Keratinocyte (primary cell): ENCODE measurements at regions not wholly inside any gene's neighbourhood (a gene's known extent, or its start where the extent isn't known, plus 50 kb on each side); places are given as distances from the start of the nearest gene placed in this dataset.

Experiments used
- DNase-seq: peaks from one replicate; pipeline ENCODE4 v3.0.0-alpha.2; 2011; ENCODE audit warnings: low read depth, missing footprints, low spot score
- FAIRE-seq: peaks from 2 replicates; lab custom pipeline; 2011; peaks lifted over from hg19 to GRCh38; lab: Jason Lieb, UNC
- H2AFZ ChIP-seq: 2 replicates; pipeline ENCODE4 v1.6.0; 2012; ENCODE audit warnings: low read length, control low read depth, inconsistent platforms; ENCODE audit not compliant: control insufficient read depth
- H3K27ac ChIP-seq: 2 replicates; pipeline ENCODE4 v1.5.1; 2011; ENCODE audit warnings: low read length; ENCODE audit not compliant: control insufficient read depth, insufficient read depth
- H3K27me3 ChIP-seq: 3 replicates; pipeline ENCODE4 v1.6.0; 2011; ENCODE audit warnings: low read length; ENCODE audit not compliant: control insufficient read depth, insufficient read depth; ENCODE audit errors: extremely low read depth
- H3K36me3 ChIP-seq, 2 experiments: 2 replicates in 1 of 2; 3 replicates in 1 of 2; pipeline ENCODE4 v1.5.1; 2011; ENCODE audit warnings: low read length in 2 of 2, mild to moderate bottlenecking in 1 of 2; ENCODE audit not compliant: control insufficient read depth in 2 of 2, insufficient read depth in 2 of 2; ENCODE audit errors: extremely low read depth in 1 of 2
- H3K4me1 ChIP-seq: 3 replicates; pipeline ENCODE4 v1.5.1; 2011; ENCODE audit warnings: low read length; ENCODE audit not compliant: control insufficient read depth, insufficient read depth; ENCODE audit errors: extremely low read depth
- H3K4me2 ChIP-seq: 3 replicates; pipeline ENCODE4 v1.6.0; 2011; ENCODE audit warnings: low read depth, low read length; ENCODE audit not compliant: control insufficient read depth, insufficient read depth; ENCODE audit errors: extremely low read depth
- H3K4me3 ChIP-seq, 3 experiments: fragments of 200-600 bp in 1 of 3; sonication (generic) in 1 of 3; 2 replicates in 2 of 3; 3 replicates in 1 of 3; pipeline ENCODE4 v1.5.1; 2011 to 2016; ENCODE audit warnings: low read length in 3 of 3, mild to moderate bottlenecking in 3 of 3, control low read depth in 2 of 3, inconsistent platforms in 1 of 3, low read depth in 1 of 3, mixed read lengths in 1 of 3, mixed run types in 1 of 3, moderate library complexity in 1 of 3; ENCODE audit not compliant: control insufficient read depth in 2 of 3, insufficient read depth in 2 of 3; ENCODE audit errors: extremely low read depth in 1 of 3
- H3K79me2 ChIP-seq: 2 replicates; pipeline ENCODE4 v1.6.0; 2012; ENCODE audit warnings: low read length; ENCODE audit not compliant: control insufficient read depth, insufficient read depth
- H3K9ac ChIP-seq: 3 replicates; pipeline ENCODE4 v1.6.0; 2011; ENCODE audit warnings: low read length; ENCODE audit not compliant: control insufficient read depth, insufficient read depth; ENCODE audit errors: extremely low read depth
- H3K9me1 ChIP-seq: 3 replicates; pipeline ENCODE4 v1.6.0; 2011; ENCODE audit warnings: low read length; ENCODE audit not compliant: control insufficient read depth, insufficient read depth; ENCODE audit errors: extremely low read depth
- H3K9me3 ChIP-seq: 2 replicates; pipeline ENCODE4 v1.5.1; 2012; ENCODE audit warnings: low read depth, low read length; ENCODE audit not compliant: control insufficient read depth
- H4K20me1 ChIP-seq: 3 replicates; pipeline ENCODE4 v1.6.0; 2011; ENCODE audit warnings: low read length; ENCODE audit not compliant: control insufficient read depth, insufficient read depth; ENCODE audit errors: extremely low read depth
- CTCF ChIP-seq, 3 experiments: IDR thresholded peaks in 1 of 3; conservative IDR thresholded peaks in 1 of 3; optimal IDR thresholded peaks in 1 of 3; 2 replicates in 2 of 3; 3 replicates in 1 of 3; pipeline versions ENCODE3 to v1.5.1; 2011; ENCODE audit warnings: low read length in 3 of 3, mild to moderate bottlenecking in 3 of 3, moderate library complexity in 2 of 3, control low read depth in 1 of 3, inconsistent platforms in 1 of 3; ENCODE audit not compliant: insufficient read depth in 2 of 3; ENCODE audit errors: extremely low read depth in 1 of 3
- EZH2 ChIP-seq: IDR thresholded peaks from one replicate; pipeline ENCODE4 v1.6.1; 2012; ENCODE audit warnings: inconsistent platforms, mild to moderate bottlenecking, low read length, moderate library complexity
- dilution Hi-C: fragments of 300-500 bp; cut with MboI; formaldehyde crosslinking; loops from one replicate; pipeline ENCODE4 v1.7.0; 2020; ENCODE audit warnings: low sequenced_read_pairs; ENCODE audit not compliant: extremely low pct_ligation_motif_present

GRCh38 chr2:67066782-67067181 is 330.4 kb upstream of the ETAA1 start:
- Histone ChIP-seq H3K27ac (no peak overlapping the region), H3K4me1 (no peaks in the 10 kb centered on the region), H3K27me3 (no peaks in the 10 kb centered on the region), H3K79me2 (no peaks in the 10 kb centered on the region), H3K36me3 (no peaks in the 10 kb centered on the region), H3K4me3 (no peak overlapping the region), H3K9me3 (no peaks in the 10 kb centered on the region), H3K4me2 (no peak overlapping the region), H4K20me1 (no peaks in the 10 kb centered on the region), H3K9me1 (no peaks in the 10 kb centered on the region), H3K9ac (no peak overlapping the region), H2AFZ (no peak overlapping the region)
- FAIRE-seq (no peak), DNase-seq (no peak)
- no peak for TF ChIP-seq CTCF (optimal IDR thresholded peaks at IDR 0.05 in 1 of 3, IDR thresholded peaks at IDR 0.05 in 1 of 3, conservative IDR thresholded peaks at IDR 0.05 in 1 of 3; ENCODE audit: extremely low read depth in 1 of 3, insufficient read depth in 2 of 3, low read length in 3 of 3)
- TF ChIP-seq EZH2, result no peak
- dilution Hi-C loops, result no loop called here

GRCh38 chr2:67067656-67068055 is 329.5 kb upstream of the ETAA1 start:
- H3K9me3 ChIP-seq, result no peaks in the 10 kb centered on the region
- H3K4me2 ChIP-seq, result no peak overlapping the region
- H3K4me3 ChIP-seq, result no peak overlapping the region
- no peak overlapping the region for H2AFZ ChIP-seq
- H3K9ac ChIP-seq, result no peak overlapping the region
- H4K20me1 ChIP-seq, result no peaks in the 10 kb centered on the region
- H3K36me3 ChIP-seq, result no peaks in the 10 kb centered on the region
- dilution Hi-C loops, result no loop called here
- no peak for TF ChIP-seq EZH2
- no peaks in the 10 kb centered on the region for H3K79me2 ChIP-seq
- no peak for DNase-seq
- no peaks in the 10 kb centered on the region for H3K9me1 ChIP-seq
- no peaks in the 10 kb centered on the region for H3K4me1 ChIP-seq
- H3K27ac ChIP-seq, result no peak overlapping the region
- FAIRE-seq, result no peak
- H3K27me3 ChIP-seq, result no peaks in the 10 kb centered on the region

GRCh38 chr2:67070826-67071225 is 326.3 kb upstream of the ETAA1 start:
- H3K4me3 ChIP-seq, result no peak overlapping the region
- no peak for TF ChIP-seq EZH2
- no peak for TF ChIP-seq CTCF (optimal IDR thresholded peaks at IDR 0.05 in 1 of 3, IDR thresholded peaks at IDR 0.05 in 1 of 3, conservative IDR thresholded peaks at IDR 0.05 in 1 of 3; ENCODE audit: extremely low read depth in 1 of 3, insufficient read depth in 2 of 3, low read length in 3 of 3)
- no peaks in the 10 kb centered on the region for H3K36me3 ChIP-seq
- no peaks in the 10 kb centered on the region for H3K79me2 ChIP-seq
- no peak overlapping the region for H3K27ac ChIP-seq
- no peaks in the 10 kb centered on the region for H3K9me3 ChIP-seq
- no peak overlapping the region for H3K4me2 ChIP-seq
- no peak overlapping the region for H2AFZ ChIP-seq
- DNase-seq (no peak), FAIRE-seq (no peak)
- no peaks in the 10 kb centered on the region for H3K9me1 ChIP-seq
- dilution Hi-C loops, result no loop called here
- no peak overlapping the region for H3K9ac ChIP-seq
- no peaks in the 10 kb centered on the region for H3K4me1 ChIP-seq
- H4K20me1 ChIP-seq, result no peaks in the 10 kb centered on the region
- H3K27me3 ChIP-seq, result no peaks in the 10 kb centered on the region
